ENCODE measurements at regions not wholly inside any gene's neighbourhood (a gene's known extent, or its start where the extent isn't known, plus 50 kb on each side); places are given as distances from the start of the nearest gene placed in this dataset.
"Not testable (repeated sequence)": the region's sequence is repeated elsewhere in the genome, so short reads cannot be mapped to it uniquely, and the experiment has no call there.

GRCh38 chr9:67338201-67338600, 345.9 kb upstream of the SPATA31A3 start:
- not testable (repeated sequence) for TF ChIP-seq EZH2 (IDR thresholded peaks at IDR 0.05; ENCODE audit: borderline replicate concordance, low read depth, low read length, severe bottlenecking)
- TF ChIP-seq, protein P1, sequence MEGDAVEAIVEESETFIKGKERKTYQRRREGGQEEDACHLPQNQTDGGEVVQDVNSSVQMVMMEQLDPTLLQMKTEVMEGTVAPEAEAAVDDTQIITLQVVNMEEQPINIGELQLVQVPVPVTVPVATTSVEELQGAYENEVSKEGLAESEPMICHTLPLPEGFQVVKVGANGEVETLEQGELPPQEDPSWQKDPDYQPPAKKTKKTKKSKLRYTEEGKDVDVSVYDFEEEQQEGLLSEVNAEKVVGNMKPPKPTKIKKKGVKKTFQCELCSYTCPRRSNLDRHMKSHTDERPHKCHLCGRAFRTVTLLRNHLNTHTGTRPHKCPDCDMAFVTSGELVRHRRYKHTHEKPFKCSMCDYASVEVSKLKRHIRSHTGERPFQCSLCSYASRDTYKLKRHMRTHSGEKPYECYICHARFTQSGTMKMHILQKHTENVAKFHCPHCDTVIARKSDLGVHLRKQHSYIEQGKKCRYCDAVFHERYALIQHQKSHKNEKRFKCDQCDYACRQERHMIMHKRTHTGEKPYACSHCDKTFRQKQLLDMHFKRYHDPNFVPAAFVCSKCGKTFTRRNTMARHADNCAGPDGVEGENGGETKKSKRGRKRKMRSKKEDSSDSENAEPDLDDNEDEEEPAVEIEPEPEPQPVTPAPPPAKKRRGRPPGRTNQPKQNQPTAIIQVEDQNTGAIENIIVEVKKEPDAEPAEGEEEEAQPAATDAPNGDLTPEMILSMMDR (IDR thresholded peaks at IDR 0.05; ENCODE audit: borderline replicate concordance, extremely low read depth, low read length, poor library complexity, severe bottlenecking): not testable (repeated sequence)

Data from DND-41 (cell line).